Prostate gland (tissue), 2 donors: ENCODE measurements at regions not wholly inside any gene's neighbourhood (a gene's known extent, or its start where the extent isn't known, plus 50 kb on each side); places are given as distances from the start of the nearest gene placed in this dataset.

Source experiments
- CTCF ChIP-seq, 4 experiments: fragments of 200-600 bp in 2 of 4; fragments of 450-650 bp in 2 of 4; sonication (generic) in 2 of 4; IDR thresholded peaks; 1 replicate in 3 of 4; 2 replicates in 1 of 4; pipeline ENCODE4 v1.5.1; 2016 to 2019; ENCODE audit warnings: antibody characterized with exemption in 4 of 4, mild to moderate bottlenecking in 2 of 4, moderate library complexity in 2 of 4
- POLR2A ChIP-seq: fragments of 450-650 bp; IDR thresholded peaks from one replicate; pipeline ENCODE4 v1.6.1; 2016; ENCODE audit warnings: antibody characterized with exemption, mild to moderate bottlenecking
- POLR2AphosphoS5 ChIP-seq: sonication (generic); formaldehyde crosslinking; IDR thresholded peaks from one replicate; pipeline ENCODE4 v1.6.1; 2017; ENCODE audit warnings: antibody characterized with exemption

- TF ChIP-seq POLR2A (no peak), CTCF (IDR thresholded peaks at IDR 0.05) (no peak), POLR2AphosphoS5 (no peak)
Measured at GRCh38 chr4:60911127-60911526, 289.0 kb upstream of the ADGRL3 start.
